Cardiac septum (tissue), 1 donor: ENCODE measurements at regions not wholly inside any gene's neighbourhood (a gene's known extent, or its start where the extent isn't known, plus 50 kb on each side); places are given as distances from the start of the nearest gene placed in this dataset.
"Not testable (repeated sequence)": the region's sequence is repeated elsewhere in the genome, so short reads cannot be mapped to it uniquely, and the experiment has no call there.

Experiments
- DNase-seq: peaks from one replicate; pipeline ENCODE4 v3.0.0-alpha.2; 2020; ENCODE audit warnings: low spot score
- intact Hi-C: fragments of 100-400 bp; cut with DNase I; formaldehyde crosslinking; loops from one replicate; pipeline ENCODE4 v1.14.0; 2022
- donor health status: DM: no; HTN: no; CAD: no.

DNA sequence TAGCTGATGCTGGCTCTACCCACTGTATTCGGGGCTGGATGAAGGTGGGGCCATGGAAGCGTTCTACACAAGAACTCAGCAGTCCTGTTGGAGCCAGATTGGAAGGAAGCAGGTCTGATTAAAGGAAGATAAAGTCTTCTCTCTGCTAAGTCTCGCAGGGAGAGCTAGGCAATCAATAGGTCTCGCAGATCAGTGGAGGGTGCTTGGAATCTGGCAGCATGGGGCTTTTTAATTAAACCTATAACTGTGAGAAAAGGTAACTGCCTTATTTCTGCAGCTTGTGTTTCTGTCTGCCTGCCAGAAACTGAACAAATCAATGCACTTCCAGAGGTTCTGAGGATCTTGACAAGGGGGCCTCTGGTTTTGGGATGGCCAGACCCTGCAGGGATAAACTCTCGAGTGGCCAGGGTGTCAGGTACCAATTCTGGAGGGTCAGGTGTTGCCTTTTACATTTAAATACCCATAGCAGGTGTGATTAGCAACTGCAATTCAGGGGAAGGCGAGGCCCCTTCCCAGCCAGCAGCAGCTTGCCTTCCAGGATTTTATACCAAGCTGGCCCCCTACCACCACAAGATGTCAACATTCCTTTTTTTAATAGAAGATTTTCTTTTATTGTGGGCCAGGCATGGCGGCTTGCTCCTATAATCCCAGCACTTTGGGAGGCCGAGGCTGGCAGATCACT is 228.6 kb downstream of the NPIPA7 start:
- DNase-seq, intact Hi-C loops: not testable (repeated sequence)

DNA sequence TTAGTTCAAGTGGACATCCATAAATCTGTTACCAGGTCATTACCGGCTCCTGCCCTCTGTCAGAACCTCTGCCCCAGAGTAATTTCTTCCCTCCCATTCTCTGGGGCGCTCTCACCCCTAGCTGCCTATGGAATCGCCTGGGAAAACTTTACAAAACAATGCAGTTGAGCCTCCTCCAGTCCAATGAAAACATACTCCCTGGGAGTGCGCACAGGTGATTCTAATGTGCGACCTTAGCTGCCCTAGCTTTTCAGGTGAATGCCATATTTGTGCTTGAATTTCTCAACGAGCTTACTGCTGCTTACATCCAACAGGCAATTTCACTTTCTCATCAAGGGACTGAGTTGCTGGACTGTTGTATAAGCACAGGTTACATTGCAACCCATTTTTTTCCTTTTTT is 230.7 kb downstream of the NPIPA7 start:
- intact Hi-C loops, DNase-seq: not testable (repeated sequence)

DNA sequence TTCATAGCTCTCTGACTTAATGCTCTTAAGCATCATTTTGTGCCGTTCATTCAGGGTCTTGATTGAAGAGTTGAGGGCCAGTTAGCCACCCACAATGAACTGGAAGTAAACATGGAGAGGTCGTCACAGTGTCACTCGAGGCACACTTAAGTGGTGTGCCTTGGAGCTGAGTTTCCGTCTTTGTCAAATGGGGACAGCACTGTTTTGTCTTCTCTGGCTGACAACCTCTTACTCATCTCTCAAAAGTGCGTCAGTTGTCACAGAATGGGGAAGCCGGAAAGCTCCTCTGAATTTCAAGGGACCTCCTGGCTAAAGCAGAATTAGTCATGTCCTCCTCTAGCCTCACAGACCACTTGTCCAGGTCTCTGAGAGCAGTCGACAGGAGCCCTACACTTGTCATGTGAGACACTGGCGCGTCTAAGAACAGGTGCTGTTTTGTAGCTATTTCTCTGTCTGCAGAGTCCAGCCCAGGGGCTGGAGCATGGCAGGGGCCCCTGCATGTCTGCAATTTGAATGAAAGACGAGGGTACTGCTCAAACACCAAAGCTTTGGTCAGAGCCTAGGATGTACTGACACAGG is 231.5 kb downstream of the NPIPA7 start:
- DNase-seq, intact Hi-C loops: not testable (repeated sequence)

DNA sequence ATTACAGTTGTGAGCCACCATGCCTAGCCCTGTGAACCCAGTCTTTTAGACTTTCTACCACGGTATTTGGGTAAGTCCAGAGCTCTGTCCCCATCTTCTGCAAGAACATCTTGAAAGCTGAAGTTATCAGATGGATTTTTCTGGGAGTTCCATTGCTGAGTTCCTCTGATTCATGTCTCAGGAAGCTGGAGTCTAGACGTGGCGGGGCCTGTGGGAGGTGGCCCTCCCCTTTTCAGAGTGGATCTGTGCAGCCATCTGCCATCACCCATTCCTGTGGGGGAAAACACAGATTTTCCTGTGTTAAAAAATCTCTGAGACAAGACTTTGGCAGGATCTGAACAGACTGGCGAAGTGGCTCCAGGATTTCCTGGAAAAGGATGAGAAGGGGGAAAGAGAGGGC is 234.3 kb downstream of the NPIPA7 start:
- intact Hi-C loops, DNase-seq: not testable (repeated sequence)

DNA sequence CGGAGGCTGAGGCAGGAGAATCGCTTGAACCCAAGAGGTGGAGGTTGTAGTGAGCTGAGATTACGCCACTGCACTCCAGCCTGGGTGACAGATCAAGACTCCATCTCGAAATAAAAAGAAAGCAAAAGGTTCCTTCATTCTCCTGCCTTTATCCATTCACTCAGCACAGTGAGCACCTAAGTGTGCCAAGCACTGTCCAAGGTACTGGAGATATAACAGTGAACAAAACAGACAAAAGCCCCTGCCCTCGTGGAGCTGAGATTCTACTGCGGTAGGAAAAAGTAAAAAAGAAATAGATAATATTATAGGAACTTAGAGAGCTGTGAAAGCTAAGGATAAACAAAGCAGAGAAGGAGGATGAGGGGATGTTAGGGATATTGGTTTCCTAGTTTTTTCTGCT is 235.5 kb downstream of the NPIPA7 start:
- DNase-seq, intact Hi-C loops: not testable (repeated sequence)

DNA sequence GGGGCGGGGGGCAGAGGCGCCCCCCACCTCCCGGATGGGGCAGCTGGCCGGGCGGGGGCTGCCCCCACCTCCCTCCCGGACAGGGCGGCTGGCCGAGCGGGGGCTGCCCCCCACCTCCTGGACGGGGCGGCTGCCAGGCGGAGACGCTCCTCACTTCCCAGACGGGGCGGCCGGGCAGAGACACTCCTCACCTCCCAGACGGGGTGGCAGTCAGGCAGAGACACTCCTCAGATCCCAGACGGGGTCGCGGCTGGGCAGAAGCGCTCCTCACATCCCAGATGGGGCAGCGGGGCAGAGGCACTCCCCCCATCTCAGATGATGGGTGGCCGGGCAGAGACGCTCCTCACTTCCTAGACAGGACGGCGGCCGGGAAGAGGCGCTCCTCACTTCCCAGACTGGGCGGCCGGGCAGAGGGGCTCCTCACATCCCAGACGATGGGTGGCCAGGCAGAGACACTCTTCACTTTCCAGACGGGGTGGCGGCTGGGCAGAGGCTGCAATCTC is 240.1 kb downstream of the NPIPA7 start:
- intact Hi-C loops, DNase-seq: not testable (repeated sequence)

DNA sequence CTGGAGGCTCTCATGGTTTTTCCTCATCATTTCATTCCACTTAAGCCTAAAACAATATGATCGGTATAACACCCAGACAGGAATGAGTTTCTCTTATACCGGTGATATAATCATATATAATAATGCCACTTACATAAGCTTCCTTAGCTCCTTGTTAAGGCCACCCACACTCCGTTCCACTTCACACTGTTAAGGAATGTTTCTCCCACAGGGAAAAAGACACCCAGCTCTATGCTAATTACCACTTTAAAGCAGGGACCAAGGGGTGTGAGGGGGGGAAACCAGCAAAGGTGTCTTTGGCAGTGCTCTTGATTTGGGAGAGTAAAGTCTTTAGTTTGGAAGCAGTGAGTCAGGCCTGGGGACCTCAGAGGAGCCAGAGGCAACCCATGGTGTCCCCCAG is 245.4 kb downstream of the NPIPA7 start:
- intact Hi-C loops, DNase-seq: not testable (repeated sequence)

DNA sequence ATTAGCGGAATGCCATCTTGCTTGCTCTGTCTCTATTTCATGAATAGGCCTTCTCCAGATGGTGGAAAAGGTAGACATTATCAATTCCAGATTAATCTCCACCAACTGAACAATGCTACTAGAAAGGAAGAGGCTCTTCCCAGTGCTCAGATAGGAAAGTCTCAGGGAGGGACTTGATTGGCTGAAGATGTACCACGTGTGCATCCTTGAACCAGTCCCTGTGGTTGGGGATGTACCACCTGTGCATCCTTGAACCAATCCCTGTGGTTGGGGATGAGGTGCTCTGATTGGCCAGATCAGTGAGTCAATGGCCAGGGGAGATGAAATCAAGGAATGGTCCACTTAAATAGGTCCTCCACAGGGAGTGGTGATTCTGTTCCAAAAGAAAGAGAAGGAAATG is 246.2 kb downstream of the NPIPA7 start:
- DNase-seq, intact Hi-C loops: not testable (repeated sequence)

DNA sequence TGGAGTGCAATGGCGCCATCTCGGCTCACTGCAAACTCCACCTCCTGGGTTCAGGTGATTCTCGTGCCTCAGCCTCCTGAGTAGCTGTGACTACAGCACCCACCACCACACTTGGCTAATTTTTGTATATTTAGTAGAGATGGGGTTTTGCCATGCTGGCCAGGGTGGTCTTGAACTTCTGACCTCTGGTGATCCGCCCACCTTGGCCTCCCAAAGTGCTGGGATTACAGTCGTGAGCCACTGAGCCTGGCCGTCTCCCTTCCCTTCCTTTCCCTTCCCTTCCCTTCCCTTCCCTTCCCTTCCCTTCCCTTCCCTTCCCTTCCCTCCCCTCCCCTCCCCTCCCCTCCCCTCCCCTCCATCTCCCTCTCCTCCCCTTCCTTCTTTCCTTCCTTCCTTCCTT is 248.9 kb downstream of the NPIPA7 start:
- intact Hi-C loops, DNase-seq: not testable (repeated sequence)

DNA sequence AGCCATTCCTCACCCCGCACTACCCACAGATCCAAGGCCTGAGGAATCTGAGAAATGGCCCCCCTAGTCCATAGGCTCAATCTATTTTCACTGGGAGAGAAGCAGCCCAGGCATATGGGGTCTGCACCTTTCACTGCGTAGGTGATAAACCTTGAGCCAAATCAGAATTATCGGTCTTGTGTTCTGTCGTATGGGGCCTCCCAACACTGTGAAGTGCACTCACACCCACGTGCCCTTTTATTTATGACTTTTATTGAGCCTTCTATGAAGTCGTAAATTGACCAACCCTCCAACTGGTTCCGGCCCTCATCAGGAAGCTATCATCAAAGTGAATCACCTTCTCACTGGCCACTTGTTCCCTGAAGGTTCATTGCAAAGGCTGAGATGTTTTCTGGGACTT is 259.3 kb downstream of the NPIPA7 start:
- intact Hi-C loops, DNase-seq: not testable (repeated sequence)

DNA sequence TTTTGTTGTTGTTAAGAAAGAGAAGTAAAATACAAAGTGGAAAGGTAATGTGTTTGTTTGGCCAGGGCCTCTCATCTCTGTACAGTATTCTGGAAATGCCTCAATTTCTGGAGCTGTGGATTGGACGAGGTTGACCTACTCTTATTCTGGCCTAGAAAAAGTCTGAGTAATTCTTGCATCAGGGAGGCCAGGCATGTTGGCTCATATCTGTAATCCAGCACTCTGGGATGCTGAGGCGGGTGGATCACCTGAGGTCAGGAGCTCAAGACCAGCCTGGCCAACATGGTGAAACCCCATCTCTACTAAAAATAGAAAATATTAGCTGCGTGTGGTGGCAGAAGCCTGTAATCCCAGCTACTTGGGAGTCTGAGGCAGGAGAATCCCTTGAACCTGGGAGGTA is 259.8 kb downstream of the NPIPA7 start:
- intact Hi-C loops, DNase-seq: not testable (repeated sequence)

DNA sequence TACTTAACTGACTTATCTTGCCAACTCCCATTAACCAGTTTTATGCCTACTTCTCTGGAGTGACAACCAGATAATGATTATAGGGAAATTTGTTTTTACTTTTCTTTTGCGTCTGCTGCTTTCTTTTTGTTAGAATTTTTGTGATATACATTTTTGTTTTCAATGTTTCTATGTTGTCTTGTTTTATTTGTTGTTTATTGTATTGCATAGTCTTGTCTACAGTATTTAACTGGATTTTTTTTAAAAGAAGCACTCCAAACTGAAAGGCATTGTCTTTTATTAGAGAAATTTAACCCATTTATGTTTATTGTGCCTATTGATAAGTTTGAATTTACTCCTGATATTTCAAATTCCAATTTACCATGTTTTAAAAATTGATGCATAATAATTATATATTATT is 264.9 kb downstream of the NPIPA7 start:
- DNase-seq, intact Hi-C loops: not testable (repeated sequence)

DNA sequence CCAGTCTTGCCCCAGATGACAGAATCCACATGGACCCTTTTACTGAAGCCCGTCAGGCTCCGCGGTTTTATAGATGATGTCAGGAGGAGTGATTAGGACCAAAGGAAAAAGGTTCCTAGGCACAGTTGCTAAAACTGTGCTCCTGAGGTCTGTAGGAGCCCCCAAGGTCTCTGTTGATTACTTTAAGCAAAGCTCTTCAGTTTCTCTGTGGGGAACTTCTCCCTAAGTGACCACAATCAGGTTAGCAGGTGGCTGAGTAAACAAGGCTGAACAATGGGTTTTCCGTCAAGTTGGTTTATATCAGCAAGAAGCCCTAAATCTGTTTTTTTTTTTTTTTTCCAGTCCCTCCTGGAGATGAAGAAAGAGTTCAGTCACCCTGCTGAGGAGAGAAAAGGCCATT is 269.1 kb downstream of the NPIPA7 start:
- DNase-seq, intact Hi-C loops: not testable (repeated sequence)

DNA sequence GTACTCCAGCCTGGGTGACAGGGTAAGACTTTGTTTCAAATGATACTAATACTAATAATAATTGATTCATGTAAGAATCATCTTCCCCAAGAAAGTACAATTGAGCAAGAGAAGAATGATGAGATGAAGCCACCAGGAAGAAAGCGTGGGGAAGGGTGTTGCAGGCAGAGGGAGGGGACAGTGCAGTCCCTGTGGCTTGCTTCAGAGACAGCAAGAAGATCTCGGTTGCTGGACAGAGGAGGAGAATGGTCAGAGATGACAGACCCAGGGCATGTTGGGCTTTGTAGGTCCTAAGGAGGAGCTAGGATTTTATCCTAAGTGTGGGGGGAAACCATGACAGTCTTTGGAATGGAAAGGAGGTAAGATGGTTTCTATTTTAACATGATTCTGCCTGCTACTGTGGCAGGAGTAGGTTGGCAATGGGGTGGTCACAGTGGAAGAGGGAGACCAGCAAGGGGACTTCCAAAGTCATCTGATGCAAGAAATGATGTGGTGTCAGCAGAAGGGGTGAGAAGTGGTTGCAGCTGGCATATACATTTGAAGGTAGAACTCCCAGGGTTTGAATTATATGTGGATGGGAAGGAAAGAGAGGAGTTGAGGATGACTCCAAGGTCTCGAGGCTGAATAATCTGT is 293.4 kb downstream of the NPIPA7 start:
- DNase-seq, intact Hi-C loops: not testable (repeated sequence)

DNA sequence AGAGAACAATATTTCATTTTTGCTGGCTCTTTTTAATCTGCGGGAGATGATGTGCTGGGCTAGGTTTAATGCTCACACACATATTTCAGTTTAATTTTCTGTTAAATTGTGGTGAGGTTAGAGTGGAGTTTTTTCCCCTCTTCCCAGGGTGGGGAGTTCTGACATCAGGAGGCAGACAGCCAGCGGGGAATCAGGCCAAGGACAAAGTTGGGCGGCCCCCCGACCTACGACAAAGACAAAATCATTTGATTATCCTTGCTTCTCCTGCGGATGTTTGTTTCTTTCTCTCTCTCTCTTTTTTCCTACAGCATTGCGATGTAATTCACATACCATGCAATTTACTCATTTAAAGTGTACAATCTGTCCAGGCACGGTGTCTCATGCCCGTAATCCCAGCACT is 295.9 kb downstream of the NPIPA7 start:
- intact Hi-C loops, DNase-seq: not testable (repeated sequence)

DNA sequence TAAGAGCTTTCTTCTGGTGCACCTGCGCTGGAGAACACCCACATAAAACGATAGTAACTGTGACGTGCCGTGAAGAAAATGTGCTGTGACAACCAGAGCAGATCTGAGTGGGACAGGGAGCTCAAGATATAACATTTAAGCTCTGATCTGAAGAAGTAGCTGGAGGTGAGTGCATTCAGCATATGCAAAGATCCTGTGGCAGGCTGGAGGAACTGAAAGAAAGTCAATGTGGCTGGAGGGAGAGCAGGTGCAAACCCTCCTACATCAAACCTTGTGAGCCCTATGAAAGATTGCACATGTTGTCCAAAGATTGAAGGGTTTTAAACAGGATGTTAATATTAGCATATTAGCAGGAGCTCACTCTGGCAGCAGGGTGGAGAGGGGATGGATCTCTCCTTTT is 342.9 kb downstream of the NPIPA7 start:
- DNase-seq, intact Hi-C loops: not testable (repeated sequence)

DNA sequence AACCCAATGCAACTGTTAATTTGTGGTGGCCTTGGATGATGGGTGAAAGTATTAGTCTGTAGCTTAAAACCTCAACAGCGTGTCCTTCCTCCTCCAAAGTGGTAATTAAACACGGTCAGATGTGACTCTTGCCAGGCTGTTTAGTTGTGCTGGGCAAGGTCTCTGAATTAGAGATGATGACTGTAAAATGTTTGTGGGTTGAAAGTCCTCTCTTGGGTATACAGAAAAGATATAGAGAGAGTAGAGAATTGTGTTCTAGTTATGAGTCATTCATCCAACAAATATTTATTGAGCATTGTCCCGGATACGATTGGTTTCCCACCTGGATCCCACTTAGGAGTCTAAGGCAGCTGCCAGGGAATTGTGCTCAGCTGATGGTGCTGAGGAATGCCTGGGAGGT is 343.7 kb downstream of the NPIPA7 start:
- DNase-seq, intact Hi-C loops: not testable (repeated sequence)

DNA sequence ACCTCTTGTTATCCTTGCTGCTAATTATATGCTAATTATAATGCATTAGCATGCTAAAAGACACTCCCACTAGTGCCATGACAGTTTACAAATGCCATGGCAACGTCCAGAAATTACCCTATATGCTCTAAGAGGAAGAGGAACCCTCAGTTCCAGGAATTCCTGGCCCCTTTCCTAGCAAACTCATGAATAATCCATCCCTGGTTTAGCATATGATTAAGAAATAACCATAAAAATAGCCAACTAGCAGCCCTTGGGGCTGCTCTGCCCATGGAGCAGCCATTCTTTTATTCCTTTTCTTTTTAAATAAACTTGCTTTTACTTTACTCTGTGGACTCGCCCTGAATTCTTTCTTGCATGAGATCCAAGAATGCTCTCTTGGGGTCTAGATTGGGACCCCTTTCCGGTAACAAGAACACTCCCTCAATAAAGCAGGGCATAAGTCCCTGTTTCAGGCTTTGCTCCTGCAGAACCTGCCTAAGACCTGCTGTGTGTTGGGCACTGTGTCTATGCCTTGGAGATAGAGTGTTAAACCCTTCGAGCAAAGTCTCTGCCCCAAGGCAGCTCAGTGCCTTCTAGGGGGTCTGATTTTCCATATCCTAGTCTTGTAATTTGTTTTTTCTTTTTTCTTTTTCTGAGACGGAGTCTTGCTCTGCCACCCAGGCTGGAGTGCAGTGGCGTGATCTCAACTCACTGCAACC is 345.0 kb downstream of the NPIPA7 start:
- DNase-seq, intact Hi-C loops: not testable (repeated sequence)

DNA sequence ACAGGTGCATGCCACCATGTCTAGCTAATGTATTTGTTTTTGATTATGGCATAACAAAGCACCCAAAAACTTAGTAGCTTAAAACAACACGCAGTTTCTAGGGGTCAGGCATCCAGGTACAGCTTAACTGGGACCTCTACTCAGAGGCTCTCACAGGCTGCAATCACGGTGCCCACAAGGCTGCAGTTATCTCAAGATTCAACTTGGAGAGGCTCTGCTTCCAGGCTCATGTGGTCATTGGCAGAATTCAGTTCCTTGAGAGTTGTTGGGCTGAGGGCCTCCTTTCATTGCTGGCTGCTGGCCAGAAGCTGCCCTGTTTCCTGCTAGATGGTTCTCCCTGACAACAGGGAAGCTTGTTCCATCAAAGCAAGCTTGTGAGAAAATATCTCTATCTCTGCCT is 348.1 kb downstream of the NPIPA7 start:
- intact Hi-C loops, DNase-seq: not testable (repeated sequence)

DNA sequence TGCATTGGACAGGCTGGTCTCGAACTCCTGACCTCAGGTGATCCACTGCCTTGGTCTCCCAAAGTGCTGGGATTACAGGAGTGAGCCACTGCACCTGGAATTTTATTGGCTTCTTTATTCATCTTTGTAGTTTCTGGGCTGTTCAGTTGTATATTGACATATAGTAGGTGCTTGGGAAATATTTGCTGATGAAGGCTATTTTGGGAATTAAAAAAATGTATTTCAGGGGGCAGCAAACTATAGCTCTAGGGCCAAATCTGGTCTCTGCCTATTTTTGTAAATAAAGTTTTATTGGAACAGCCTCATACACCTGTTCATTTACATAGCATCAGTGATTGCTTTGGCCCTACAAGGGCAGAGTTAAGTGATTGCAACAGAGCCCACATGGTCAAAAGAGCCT is 363.6 kb downstream of the NPIPA7 start:
- DNase-seq, intact Hi-C loops: not testable (repeated sequence)
